Dedifferentiated amniotic fluid mesenchymal stem cell (primary cell): ENCODE measurements at regions not wholly inside any gene's neighbourhood (a gene's known extent, or its start where the extent isn't known, plus 50 kb on each side); places are given as distances from the start of the nearest gene placed in this dataset.

Experiments
- DNase-seq: peaks from one replicate; pipeline ENCODE4 v3.0.0-alpha.2; 2016; ENCODE audit errors: extremely low spot score

- no peak for DNase-seq
Observed at GRCh38 chr7:25911738-25912607, 240.0 kb upstream of the NFE2L3 start.

- no peak for DNase-seq
Observed at GRCh38 chr7:25913598-25914224, 238.3 kb upstream of the NFE2L3 start.

GRCh38 chr7:25918731-25919130 lies 233.3 kb upstream of the NFE2L3 start:
- DNase-seq = no peak

- DNase-seq = no peak
Observed at GRCh38 chr7:25922296-25922695, 229.7 kb upstream of the NFE2L3 start.

- no peak for DNase-seq
Observed at GRCh38 chr7:25923741-25924460, 228.1 kb upstream of the NFE2L3 start.

- no peak for DNase-seq
Observed at GRCh38 chr7:25926009-25926408, 226.0 kb upstream of the NFE2L3 start.

- no peak for DNase-seq
Observed at GRCh38 chr7:25926451-25926850, 225.5 kb upstream of the NFE2L3 start.

- DNase-seq = no peak
Observed at GRCh38 chr7:25926891-25927625, 224.9 kb upstream of the NFE2L3 start.

- no peak for DNase-seq
Observed at GRCh38 chr7:25927626-25927978, 224.4 kb upstream of the NFE2L3 start.

GRCh38 chr7:25928549-25929330 lies 223.3 kb upstream of the NFE2L3 start:
- DNase-seq = no peak

- no peak for DNase-seq
Observed at GRCh38 chr7:25929448-25929847, 222.6 kb upstream of the NFE2L3 start.

- DNase-seq = no peak
Observed at GRCh38 chr7:25930492-25931048, 221.4 kb upstream of the NFE2L3 start.

GRCh38 chr7:25931156-25931555 lies 220.8 kb upstream of the NFE2L3 start:
- no peak for DNase-seq

GRCh38 chr7:25933921-25934320 lies 218.1 kb upstream of the NFE2L3 start:
- DNase-seq = no peak

GRCh38 chr7:25940086-25940906 lies 211.7 kb upstream of the NFE2L3 start:
- DNase-seq = no peak

- no peak for DNase-seq
Observed at GRCh38 chr7:25944777-25945515, 207.1 kb upstream of the NFE2L3 start.

- no peak for DNase-seq
Observed at GRCh38 chr7:25945608-25946007, 206.4 kb upstream of the NFE2L3 start.

- DNase-seq = no peak
Observed at GRCh38 chr7:25946181-25946580, 205.8 kb upstream of the NFE2L3 start.
